H1 (cell line): ENCODE measurements at regions not wholly inside any gene's neighbourhood (a gene's known extent, or its start where the extent isn't known, plus 50 kb on each side); places are given as distances from the start of the nearest gene placed in this dataset.

Source experiments
- CTCF ChIA-PET: fragments of 300-600 bp; sonication (Branson Sonifier 250); formaldehyde crosslinking; loops from one replicate; lab custom pipeline; 2021; ENCODE audit not compliant: partially characterized antibody; lab: Charles Lee
- POLR2A ChIA-PET: fragments of 300-600 bp; sonication (Branson Sonifier 250); formaldehyde crosslinking; loops from one replicate; lab custom pipeline; 2021; ENCODE audit warnings: inconsistent platforms; ENCODE audit not compliant: partially characterized antibody; lab: Charles Lee
- DNase-seq, 2 experiments: peaks; one replicate each; pipeline versions ENCODE4 v3.0.0 to v3.0.0-alpha.2; 2010 to 2022; ENCODE audit warnings: low spot score in 2 of 2, low read depth in 1 of 2, mixed read lengths in 1 of 2
- FAIRE-seq: peaks from 2 replicates; lab custom pipeline; 2011; peaks lifted over from hg19 to GRCh38; lab: Jason Lieb, UNC
- H2AFZ ChIP-seq: 2 replicates; pipeline ENCODE4 v1.8.1; 2012; ENCODE audit warnings: low read length, inconsistent platforms
- H2AK5ac ChIP-seq: 2 replicates; pipeline ENCODE4 v1.6.1; 2013; ENCODE audit warnings: low read depth, low read length
- H2BK120ac ChIP-seq: replicated peaks from 2 replicates; pipeline ENCODE3; 2013; ENCODE audit warnings: low read depth, low read length, inconsistent platforms
- H2BK12ac ChIP-seq: 2 replicates; pipeline ENCODE4 v1.6.1; 2013; ENCODE audit warnings: low read depth, low read length
- H2BK15ac ChIP-seq: 2 replicates; pipeline ENCODE4 v1.6.1; 2013; ENCODE audit warnings: low read length
- H2BK20ac ChIP-seq: 2 replicates; pipeline ENCODE4 v1.6.1; 2013; ENCODE audit warnings: low read length
- H2BK5ac ChIP-seq: 2 replicates; pipeline ENCODE4 v1.6.1; 2013; ENCODE audit warnings: low read depth, low read length
- H3K14ac ChIP-seq: 2 replicates; pipeline ENCODE4 v1.6.1; 2013; ENCODE audit warnings: inconsistent platforms; ENCODE audit not compliant: insufficient read length
- H3K18ac ChIP-seq: 2 replicates; pipeline ENCODE4 v1.6.1; 2013; ENCODE audit warnings: low read length; ENCODE audit errors: extremely low read depth
- H3K23ac ChIP-seq: 2 replicates; pipeline ENCODE4 v1.6.1; 2013; ENCODE audit warnings: inconsistent platforms; ENCODE audit not compliant: insufficient read length
- H3K23me2 ChIP-seq: 2 replicates; pipeline ENCODE4 v1.6.1; 2013; ENCODE audit warnings: low read depth, low read length
- H3K27ac ChIP-seq: 2 replicates; pipeline ENCODE4 v1.6.1; 2011; ENCODE audit warnings: low read depth, low read length, inconsistent platforms
- H3K27me3 ChIP-seq, 4 experiments: replicated peaks in 1 of 4; 1 replicate in 1 of 4; 2 replicates in 3 of 4; pipeline versions ENCODE4 v1.6.1 to v1.8.1; 2011 to 2013; ENCODE audit warnings: low read length in 3 of 4, mild to moderate bottlenecking in 3 of 4, inconsistent platforms in 2 of 4, mixed read lengths in 2 of 4, moderate library complexity in 1 of 4; ENCODE audit not compliant: control insufficient read depth in 3 of 4, insufficient read depth in 3 of 4; ENCODE audit errors: extremely low read depth in 1 of 4
- H3K36me3 ChIP-seq, 4 experiments: 2 replicates each; pipeline versions ENCODE4 v1.6.1 to v1.8.1; 2011 to 2013; ENCODE audit warnings: mild to moderate bottlenecking in 4 of 4, low read length in 3 of 4, moderate library complexity in 2 of 4, control low read depth in 1 of 4, inconsistent platforms in 1 of 4; ENCODE audit not compliant: insufficient read depth in 4 of 4, control insufficient read depth in 2 of 4
- H3K4ac ChIP-seq: replicated peaks from 2 replicates; pipeline ENCODE3; 2013; ENCODE audit warnings: low read length, low read depth, mixed read lengths, inconsistent platforms; ENCODE audit not compliant: insufficient read length
- H3K4me1 ChIP-seq, 4 experiments: replicated peaks in 1 of 4; 1 replicate in 1 of 4; 2 replicates in 3 of 4; pipeline versions ENCODE4 v1.6.1 to v1.8.1; 2011 to 2013; ENCODE audit warnings: low read length in 3 of 4, inconsistent platforms in 2 of 4, mixed read lengths in 1 of 4; ENCODE audit not compliant: insufficient read depth in 4 of 4, control insufficient read depth in 3 of 4
- H3K4me2 ChIP-seq, 2 experiments: 2 replicates each; pipeline versions ENCODE4 v1.6.1 to v1.8.1; 2011 to 2013; ENCODE audit warnings: low read depth in 2 of 2, low read length in 2 of 2, control low read depth in 1 of 2, inconsistent platforms in 1 of 2, mild to moderate bottlenecking in 1 of 2; ENCODE audit not compliant: insufficient read depth in 1 of 2
- H3K4me3 ChIP-seq, 4 experiments: fragments of 200-600, 300-600 bp in 1 of 4; sonication (generic), shearing (Covaris generic), sonication (Bioruptor Twin) in 1 of 4; 2 replicates each; pipeline versions ENCODE4 v1.5.1 to v1.8.1; 2011 to 2016; ENCODE audit warnings: low read length in 4 of 4, low read depth in 3 of 4, control low read depth in 2 of 4, inconsistent platforms in 2 of 4, mild to moderate bottlenecking in 2 of 4, mixed read lengths in 1 of 4, moderate library complexity in 1 of 4; ENCODE audit not compliant: insufficient read depth in 2 of 4; ENCODE audit errors: extremely low read depth in 1 of 4
- H3K56ac ChIP-seq: replicated peaks from 2 replicates; pipeline ENCODE3; 2013; ENCODE audit warnings: low read depth, mild to moderate bottlenecking, mixed read lengths, low read length, inconsistent platforms; ENCODE audit not compliant: insufficient read length
- H3K79me1 ChIP-seq: 2 replicates; pipeline ENCODE4 v1.6.1; 2013; ENCODE audit warnings: low read depth, low read length, control low read depth
- H3K79me2 ChIP-seq, 2 experiments: 2 replicates each; pipeline versions ENCODE4 v1.6.1 to v1.8.1; 2012 to 2013; ENCODE audit warnings: low read length in 2 of 2, mild to moderate bottlenecking in 2 of 2, inconsistent platforms in 1 of 2; ENCODE audit not compliant: insufficient read depth in 2 of 2, control insufficient read depth in 1 of 2
- H3K9ac ChIP-seq, 4 experiments: replicated peaks in 1 of 4; 1 replicate in 1 of 4; 2 replicates in 3 of 4; pipeline versions ENCODE4 v1.6.1 to v1.8.1; 2011 to 2013; ENCODE audit warnings: low read depth in 3 of 4, low read length in 3 of 4, control low read depth in 2 of 4, mild to moderate bottlenecking in 2 of 4, moderate library complexity in 2 of 4, inconsistent platforms in 1 of 4; ENCODE audit errors: extremely low read depth in 1 of 4
- H3K9me3 ChIP-seq, 2 experiments: 2 replicates each; pipeline versions ENCODE4 v1.6.1 to v1.8.1; 2012 to 2013; ENCODE audit warnings: mild to moderate bottlenecking in 2 of 2, moderate library complexity in 2 of 2, control low read depth in 1 of 2, inconsistent platforms in 1 of 2, low read depth in 1 of 2, low read length in 1 of 2, mixed read lengths in 1 of 2; ENCODE audit not compliant: insufficient read depth in 2 of 2
- H4K20me1 ChIP-seq, 2 experiments: replicated peaks in 1 of 2; 2 replicates each; pipeline versions ENCODE3 to v1.8.1; 2011 to 2013; ENCODE audit warnings: inconsistent platforms in 2 of 2, low read length in 2 of 2, mild to moderate bottlenecking in 1 of 2; ENCODE audit not compliant: insufficient read depth in 2 of 2, control insufficient read depth in 1 of 2
- H4K5ac ChIP-seq: 2 replicates; pipeline ENCODE4 v1.6.1; 2013; ENCODE audit warnings: low read length, low read depth, mixed read lengths, inconsistent platforms; ENCODE audit not compliant: insufficient read length
- H4K8ac ChIP-seq: 2 replicates; pipeline ENCODE4 v1.8.0; 2013; ENCODE audit warnings: mild to moderate bottlenecking, moderate library complexity, low read length, inconsistent platforms; ENCODE audit not compliant: insufficient read depth; ENCODE audit errors: extremely low read depth
- H4K91ac ChIP-seq: replicated peaks from 2 replicates; pipeline ENCODE3; 2013; ENCODE audit warnings: low read length, mixed read lengths, inconsistent platforms; ENCODE audit not compliant: insufficient read length
- BCL11A ChIP-seq, 2 experiments: IDR thresholded peaks; one replicate each; pipeline ENCODE4 v1.6.1; 2011; ENCODE audit warnings: low read depth in 2 of 2, low read length in 2 of 2, mild to moderate bottlenecking in 2 of 2
- CBX8 ChIP-seq: fragments of 300-800, 300-1000 bp; sonication (generic); IDR thresholded peaks from 2 replicates; pipeline ENCODE4 v1.7.1; 2016; ENCODE audit warnings: low read depth, low read length, borderline replicate concordance
- CHD2 ChIP-seq: IDR thresholded peaks from 2 replicates; pipeline ENCODE4 v1.6.1; 2012; ENCODE audit warnings: low read length, improper control_type of control experiment
- EZH2 ChIP-seq: fragments of 200-600 bp; sonication (generic); IDR thresholded peaks from 2 replicates; pipeline ENCODE4 v1.7.1; 2012; ENCODE audit warnings: low read depth, mild to moderate bottlenecking, moderate library complexity, low read length, inconsistent platforms; ENCODE audit not compliant: severe bottlenecking
- GTF2F1 ChIP-seq: IDR thresholded peaks from 2 replicates; pipeline ENCODE4 v1.6.1; 2012; ENCODE audit warnings: low read depth, low read length, improper control_type of control experiment, borderline replicate concordance
- HDAC2 ChIP-seq, 2 experiments: fragments of 300-600 bp in 1 of 2; sonication (generic) in 1 of 2; IDR thresholded peaks; 2 replicates each; pipeline ENCODE4 v1.6.1; 2011 to 2012; ENCODE audit warnings: low read depth in 2 of 2, low read length in 2 of 2, mild to moderate bottlenecking in 2 of 2, moderate library complexity in 2 of 2, borderline replicate concordance in 1 of 2, inconsistent platforms in 1 of 2
- JUND ChIP-seq: IDR thresholded peaks from 2 replicates; pipeline ENCODE4 v1.6.1; 2011; ENCODE audit warnings: mild to moderate bottlenecking, improper control_type of control experiment, low read length
- POLR2AphosphoS5 ChIP-seq: IDR thresholded peaks from 2 replicates; pipeline ENCODE4 v1.6.1; 2011; ENCODE audit warnings: low read depth, low read length
- RBBP5 ChIP-seq: IDR thresholded peaks from 2 replicates; pipeline ENCODE4 v1.7.1; 2012; ENCODE audit warnings: low read depth, mild to moderate bottlenecking, inconsistent platforms, low read length, moderate library complexity, borderline replicate concordance
- RFX5 ChIP-seq: IDR thresholded peaks from 2 replicates; pipeline ENCODE4 v1.6.1; 2011; ENCODE audit warnings: low read depth, low read length, improper control_type of control experiment, borderline replicate concordance
- RNF2 ChIP-seq: fragments of 200-900, 300-1000 bp; sonication (generic); IDR thresholded peaks from 2 replicates; pipeline ENCODE4 v1.7.1; 2016; ENCODE audit warnings: borderline replicate concordance, low read depth, mild to moderate bottlenecking, antibody characterized with exemption, low read length; ENCODE audit not compliant: poor library complexity, severe bottlenecking; ENCODE audit errors: missing control alignments
- TCF12 ChIP-seq: IDR thresholded peaks from 2 replicates; pipeline ENCODE4 v1.6.1; 2011; ENCODE audit warnings: low read depth, mild to moderate bottlenecking, low read length
- YY1 ChIP-seq: IDR thresholded peaks from 2 replicates; pipeline ENCODE4 v1.6.1; 2011; ENCODE audit warnings: low read depth, mild to moderate bottlenecking, low read length
- WGBS, 2 experiments: shearing (Covaris generic) in 1 of 2; methylation state at CpG; one replicate each; pipeline versions ENCODE4 v1.1.6 to v1.1.7; 2013 to 2015; ENCODE audit warnings: low lambda C conversion rate in 2 of 2, mixed read lengths in 2 of 2, inconsistent platforms in 1 of 2, low coverage in 1 of 2, missing lambda C conversion rate in 1 of 2; ENCODE audit not compliant: insufficient replicate concordance in 2 of 2, insufficient coverage in 1 of 2, insufficient read length in 1 of 2; ENCODE audit errors: extremely low coverage in 1 of 2, missing lambda C conversion rate in 1 of 2; 5-methylcytosine and 5-hydroxymethylcytosine counted together

DNA sequence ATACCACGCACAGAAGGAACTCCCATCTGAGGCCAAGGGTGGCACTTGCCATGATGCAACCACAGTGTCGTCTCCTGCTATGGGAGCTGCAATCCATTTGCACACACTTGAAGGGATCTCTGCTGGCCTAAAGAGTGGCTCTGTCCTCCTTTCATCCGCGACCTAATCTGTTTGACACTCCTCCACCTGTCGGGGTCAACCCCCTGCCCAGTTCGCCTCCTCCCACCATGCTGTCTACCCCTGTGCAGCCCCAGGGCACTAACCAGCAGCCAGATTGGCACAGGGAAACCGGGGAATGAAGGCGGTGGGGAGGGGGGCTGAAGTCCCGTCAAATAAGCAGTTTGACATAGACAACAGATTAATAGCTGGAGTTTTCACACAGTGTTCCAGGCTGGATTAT, 58.1 kb upstream of the FOXQ1 start:
- H3K4me2 ChIP-seq: no peak overlapping the region
- ChIA-PET POLR2A (no interaction called here), CTCF (interaction anchor here (1.0 kb wide), 1 partner anchor 12 kb away, joined by 4 read pairs; no protein-coding TSS in a partner anchor)
- H3K9me3 ChIP-seq: no peaks in the 10 kb centered on the region
- no peak overlapping the region for H2BK12ac ChIP-seq
- no peaks in the 10 kb centered on the region for H3K36me3 ChIP-seq
- no peaks in the 10 kb centered on the region for H3K79me2 ChIP-seq
- no peak overlapping the region for H2BK5ac ChIP-seq
- no peak overlapping the region for H4K91ac ChIP-seq
- FAIRE-seq (no peak), DNase-seq (no peak)
- no peaks in the 10 kb centered on the region for H3K27me3 ChIP-seq
- H3K4me3 ChIP-seq: no peak overlapping the region
- no peak overlapping the region for H2BK20ac ChIP-seq
- H2AK5ac ChIP-seq: no peak overlapping the region
- 92% methylated on average over 9 of the region's 9 CpGs; no CpG with 5 or more reads in 1 of the 2 experiments for WGBS, 2 experiments
- no peak overlapping the region for H2BK15ac ChIP-seq
- H3K4ac ChIP-seq: no peak overlapping the region
- TF ChIP-seq EZH2 (no peak), YY1 (no peak), JUND (no peak), RNF2 (no peak), CHD2 (no peak), CBX8 (no peak), TCF12 (no peak), GTF2F1 (no peak), RBBP5 (no peak), POLR2AphosphoS5 (no peak), BCL11A (IDR thresholded peaks at IDR 0.05; ENCODE audit: low read depth in 2 of 2, low read length in 2 of 2) (no peak), HDAC2 (IDR thresholded peaks at IDR 0.05; ENCODE audit: borderline replicate concordance in 1 of 2, low read depth in 2 of 2, low read length in 2 of 2) (no peak), RFX5 (no peak)
- H3K23ac ChIP-seq: no peak overlapping the region
- H3K18ac ChIP-seq: no peak overlapping the region
- no peak overlapping the region for H3K27ac ChIP-seq
- H2BK120ac ChIP-seq: no peak overlapping the region
- H4K20me1 ChIP-seq: no peaks in the 10 kb centered on the region
- no peak overlapping the region for H4K8ac ChIP-seq
- no peak overlapping the region for H3K14ac ChIP-seq
- no peaks in the 10 kb centered on the region for H3K23me2 ChIP-seq
- no peak overlapping the region for H3K56ac ChIP-seq
- no peak overlapping the region for H2AFZ ChIP-seq
- H3K9ac ChIP-seq: no peak overlapping the region
- no peak overlapping the region for H4K5ac ChIP-seq
- no peaks in the 10 kb centered on the region for H3K4me1 ChIP-seq
- no peaks in the 10 kb centered on the region for H3K79me1 ChIP-seq
